ENCODE measurements at regions not wholly inside any gene's neighbourhood (a gene's known extent, or its start where the extent isn't known, plus 50 kb on each side); places are given as distances from the start of the nearest gene placed in this dataset.

DNA sequence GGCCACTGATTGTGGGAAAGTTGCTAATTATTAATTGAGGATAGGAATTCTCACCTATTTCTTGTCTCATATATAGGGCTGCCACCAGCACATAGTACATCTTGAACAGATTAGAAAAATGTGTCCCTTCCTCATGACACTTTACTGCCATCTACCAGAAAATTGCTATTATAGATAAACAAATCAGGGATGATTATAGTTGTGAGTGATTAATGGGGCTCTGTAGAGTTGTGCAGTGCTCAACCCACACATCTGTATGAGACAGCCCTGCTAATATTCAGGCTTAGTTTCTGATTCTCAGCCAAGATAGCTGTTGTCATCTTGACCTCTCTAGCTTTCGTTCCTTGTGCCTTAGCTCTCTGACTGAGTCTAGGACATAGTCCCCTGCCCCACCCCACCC is 373.3 kb downstream of the TLE4 start:
- DNase-seq (ENCODE audit: low spot score) (no peak), ATAC-seq (ENCODE audit: low read depth) (no peak)
- Histone ChIP-seq H3K27me3 (ENCODE audit: insufficient read depth, poor library complexity, severe bottlenecking) (no peaks in the 10 kb centered on the region), H3K27ac (ENCODE audit: poor library complexity, severe bottlenecking) (no peak overlapping the region), H3K36me3 (ENCODE audit: low read depth) (no peaks in the 10 kb centered on the region), H3K4me1 (ENCODE audit: insufficient read depth, poor library complexity, severe bottlenecking) (no peaks in the 10 kb centered on the region), H3K9me3 (ENCODE audit: severe bottlenecking) (no peaks in the 10 kb centered on the region), H3K4me3 (ENCODE audit: severe bottlenecking) (no peak overlapping the region)
- TF ChIP-seq, protein P1, sequence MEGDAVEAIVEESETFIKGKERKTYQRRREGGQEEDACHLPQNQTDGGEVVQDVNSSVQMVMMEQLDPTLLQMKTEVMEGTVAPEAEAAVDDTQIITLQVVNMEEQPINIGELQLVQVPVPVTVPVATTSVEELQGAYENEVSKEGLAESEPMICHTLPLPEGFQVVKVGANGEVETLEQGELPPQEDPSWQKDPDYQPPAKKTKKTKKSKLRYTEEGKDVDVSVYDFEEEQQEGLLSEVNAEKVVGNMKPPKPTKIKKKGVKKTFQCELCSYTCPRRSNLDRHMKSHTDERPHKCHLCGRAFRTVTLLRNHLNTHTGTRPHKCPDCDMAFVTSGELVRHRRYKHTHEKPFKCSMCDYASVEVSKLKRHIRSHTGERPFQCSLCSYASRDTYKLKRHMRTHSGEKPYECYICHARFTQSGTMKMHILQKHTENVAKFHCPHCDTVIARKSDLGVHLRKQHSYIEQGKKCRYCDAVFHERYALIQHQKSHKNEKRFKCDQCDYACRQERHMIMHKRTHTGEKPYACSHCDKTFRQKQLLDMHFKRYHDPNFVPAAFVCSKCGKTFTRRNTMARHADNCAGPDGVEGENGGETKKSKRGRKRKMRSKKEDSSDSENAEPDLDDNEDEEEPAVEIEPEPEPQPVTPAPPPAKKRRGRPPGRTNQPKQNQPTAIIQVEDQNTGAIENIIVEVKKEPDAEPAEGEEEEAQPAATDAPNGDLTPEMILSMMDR (IDR thresholded peaks at IDR 0.05; ENCODE audit: poor library complexity, severe bottlenecking) = no peak

DNA sequence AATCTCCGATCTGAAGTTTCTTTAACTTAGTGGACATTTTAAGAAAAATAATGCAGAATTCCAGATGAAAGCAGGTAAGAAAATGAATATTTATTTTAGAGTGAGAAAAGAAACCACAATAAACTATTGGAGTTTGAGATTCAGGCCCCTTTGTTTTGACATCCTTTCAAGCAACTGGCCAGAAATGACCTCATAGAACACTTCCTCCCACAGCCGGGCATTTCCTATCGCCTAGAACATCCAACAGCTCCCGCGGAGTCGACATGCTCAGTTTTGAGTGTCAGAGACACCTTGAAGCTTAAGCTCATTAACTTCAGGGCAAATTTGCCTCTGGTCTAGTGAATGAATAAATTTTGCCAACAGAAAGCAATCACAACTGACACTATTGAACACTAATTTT is 369.2 kb downstream of the TLE4 start:
- no peak overlapping the region for H3K27ac ChIP-seq (ENCODE audit: poor library complexity, severe bottlenecking)
- TF ChIP-seq, protein P1 (IDR thresholded peaks at IDR 0.05; ENCODE audit: poor library complexity, severe bottlenecking) = no peak
- no peak overlapping the region for H3K4me3 ChIP-seq (ENCODE audit: severe bottlenecking)
- H3K27me3 ChIP-seq (ENCODE audit: insufficient read depth, poor library complexity, severe bottlenecking) = peaks cover 3% of the 10 kb centered on the region
- no peak for DNase-seq (ENCODE audit: low spot score)
- no peaks in the 10 kb centered on the region for H3K4me1 ChIP-seq (ENCODE audit: insufficient read depth, poor library complexity, severe bottlenecking)
- no peaks in the 10 kb centered on the region for H3K36me3 ChIP-seq (ENCODE audit: low read depth)
- no peak for ATAC-seq (ENCODE audit: low read depth)
- no peaks in the 10 kb centered on the region for H3K9me3 ChIP-seq (ENCODE audit: severe bottlenecking)

DNA sequence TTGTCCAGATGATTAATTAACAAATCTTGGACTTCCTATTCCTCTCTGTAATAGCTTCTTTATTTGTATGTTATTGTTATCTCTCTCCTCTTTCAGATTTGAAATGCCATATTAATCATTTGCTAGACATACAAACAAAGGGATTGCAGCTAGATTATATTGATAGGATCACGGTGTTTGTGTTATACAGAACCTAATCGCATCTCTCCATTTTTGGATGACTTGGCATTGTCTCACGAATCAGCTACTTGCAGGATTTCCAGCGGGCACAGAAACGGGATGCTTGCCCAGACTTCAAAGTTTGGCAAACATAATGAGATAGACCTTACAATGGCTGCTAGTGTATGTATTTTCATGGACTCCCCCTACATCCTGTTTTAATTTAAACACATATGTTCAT is 368.1 kb downstream of the TLE4 start:
- Histone ChIP-seq H3K4me1 (ENCODE audit: insufficient read depth, poor library complexity, severe bottlenecking) (no peaks in the 10 kb centered on the region), H3K4me3 (ENCODE audit: severe bottlenecking) (no peak overlapping the region), H3K36me3 (ENCODE audit: low read depth) (no peaks in the 10 kb centered on the region), H3K9me3 (ENCODE audit: severe bottlenecking) (no peaks in the 10 kb centered on the region), H3K27ac (ENCODE audit: poor library complexity, severe bottlenecking) (no peak overlapping the region), H3K27me3 (ENCODE audit: insufficient read depth, poor library complexity, severe bottlenecking) (peaks cover 3% of the 10 kb centered on the region)
- ATAC-seq (ENCODE audit: low read depth) (no peak), DNase-seq (ENCODE audit: low spot score) (no peak)
- TF ChIP-seq, protein P1 (IDR thresholded peaks at IDR 0.05; ENCODE audit: poor library complexity, severe bottlenecking) = no peak

DNA sequence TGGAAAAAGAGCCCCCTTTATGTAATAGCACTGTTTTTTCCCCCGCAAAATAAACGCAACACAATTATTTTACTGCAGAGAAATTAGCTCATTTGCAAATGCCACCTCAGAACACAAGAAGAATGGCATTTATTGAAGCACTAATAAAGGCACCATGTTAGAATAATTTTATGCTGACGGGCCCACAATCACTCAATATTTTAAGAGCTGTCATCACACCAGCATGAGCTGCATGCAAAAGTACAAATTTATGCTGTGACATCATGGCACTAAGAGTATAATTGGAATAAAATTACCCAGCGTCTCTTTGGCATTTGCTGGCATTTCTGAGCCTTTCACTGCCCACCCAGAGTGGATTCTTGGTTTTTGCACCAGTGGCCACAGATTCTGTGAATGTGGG is 364.6 kb downstream of the TLE4 start:
- ATAC-seq (ENCODE audit: low read depth) = no peak
- H3K36me3 ChIP-seq (ENCODE audit: low read depth) = no peaks in the 10 kb centered on the region
- TF ChIP-seq, protein P1 (IDR thresholded peaks at IDR 0.05; ENCODE audit: poor library complexity, severe bottlenecking) = no peak
- H3K4me3 ChIP-seq (ENCODE audit: severe bottlenecking) = no peak overlapping the region
- no peaks in the 10 kb centered on the region for H3K9me3 ChIP-seq (ENCODE audit: severe bottlenecking)
- no peak overlapping the region for H3K27ac ChIP-seq (ENCODE audit: poor library complexity, severe bottlenecking)
- no peaks in the 10 kb centered on the region for H3K4me1 ChIP-seq (ENCODE audit: insufficient read depth, poor library complexity, severe bottlenecking)
- H3K27me3 ChIP-seq (ENCODE audit: insufficient read depth, poor library complexity, severe bottlenecking) = peaks cover 3% of the 10 kb centered on the region
- DNase-seq (ENCODE audit: low spot score) = no peak

DNA sequence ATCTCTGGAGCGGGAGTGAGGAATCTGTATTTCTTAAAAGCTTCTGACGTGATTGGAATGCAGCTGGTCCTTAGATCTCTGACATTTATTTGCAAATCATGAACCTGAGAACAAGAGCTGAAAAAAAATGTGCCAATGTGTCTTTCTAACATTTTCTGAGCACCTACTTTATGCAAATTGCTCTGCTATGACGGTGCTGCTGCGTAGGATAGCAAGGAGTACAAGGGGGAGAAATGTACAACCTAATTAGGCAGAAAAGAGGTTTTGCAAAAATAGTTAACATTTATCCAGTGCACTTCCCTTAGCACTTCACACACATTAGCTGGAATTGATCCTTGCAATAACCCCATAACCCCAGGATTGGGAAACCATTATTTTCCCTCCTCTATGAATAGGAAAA is 357.5 kb downstream of the TLE4 start:
- no peaks in the 10 kb centered on the region for H3K27me3 ChIP-seq (ENCODE audit: insufficient read depth, poor library complexity, severe bottlenecking)
- H3K9me3 ChIP-seq (ENCODE audit: severe bottlenecking) = no peaks in the 10 kb centered on the region
- no peak overlapping the region for H3K4me3 ChIP-seq (ENCODE audit: severe bottlenecking)
- no peak for DNase-seq (ENCODE audit: low spot score)
- TF ChIP-seq, protein P1 (IDR thresholded peaks at IDR 0.05; ENCODE audit: poor library complexity, severe bottlenecking) = no peak
- no peak for ATAC-seq (ENCODE audit: low read depth)
- no peaks in the 10 kb centered on the region for H3K36me3 ChIP-seq (ENCODE audit: low read depth)
- no peak overlapping the region for H3K27ac ChIP-seq (ENCODE audit: poor library complexity, severe bottlenecking)
- no peaks in the 10 kb centered on the region for H3K4me1 ChIP-seq (ENCODE audit: insufficient read depth, poor library complexity, severe bottlenecking)

All from RWPE2 (cell line).